NT2/D1 (cell line): ENCODE measurements at regions not wholly inside any gene's neighbourhood (a gene's known extent, or its start where the extent isn't known, plus 50 kb on each side); places are given as distances from the start of the nearest gene placed in this dataset.

Experiments
- SUZ12 ChIP-seq: IDR thresholded peaks from 2 replicates; pipeline ENCODE4 v1.6.1; 2011; ENCODE audit not compliant: insufficient read length, insufficient read depth; ENCODE audit errors: extremely low read depth
- YY1 ChIP-seq: IDR thresholded peaks from 2 replicates; pipeline ENCODE4 v1.6.1; 2011; ENCODE audit not compliant: insufficient read length, insufficient read depth
- ZNF274 ChIP-seq: IDR thresholded peaks from 2 replicates; pipeline ENCODE4 v1.6.1; 2011; ENCODE audit warnings: mild to moderate bottlenecking, low read depth, low read length

DNA sequence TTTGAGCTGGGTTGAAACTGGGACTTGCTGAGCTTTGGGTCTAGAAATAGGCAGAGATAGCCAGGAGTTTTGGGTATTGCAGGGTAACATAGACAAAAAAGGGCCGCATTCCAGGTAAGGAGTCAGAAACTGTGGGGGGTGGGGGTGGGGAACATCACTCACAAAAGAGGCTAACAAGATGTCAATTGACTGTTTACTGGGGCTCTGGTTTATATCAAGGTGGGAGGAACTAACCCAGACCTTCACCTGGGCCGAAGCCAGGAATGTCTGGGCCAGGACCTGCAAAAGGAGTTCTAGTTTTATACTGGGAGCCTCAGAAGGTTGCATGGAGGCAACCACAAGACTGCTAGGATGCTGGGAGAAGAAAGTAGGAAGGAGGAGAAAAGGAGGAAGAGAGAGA, 154.4 kb downstream of the EMP1 start:
- no peak for TF ChIP-seq YY1
- TF ChIP-seq ZNF274 = no peak
- TF ChIP-seq SUZ12 = no peak
